HEK293 (cell line): ENCODE measurements at regions not wholly inside any gene's neighbourhood (a gene's known extent, or its start where the extent isn't known, plus 50 kb on each side); places are given as distances from the start of the nearest gene placed in this dataset.

Experiments
- CTCF ChIA-PET: fragments of 350-600 bp; formaldehyde crosslinking; extraction: SDS; loops from one replicate; lab custom pipeline; 2021; ENCODE audit warnings: antibody characterized with exemption; lab: Yijun Ruan, JAX
- POLR2A ChIA-PET: fragments of 300-600 bp; formaldehyde crosslinking; extraction: SDS; loops from one replicate; lab custom pipeline; 2020; ENCODE audit warnings: antibody characterized with exemption, inconsistent platforms; lab: Yijun Ruan, JAX
- H3K27ac ChIP-seq: fragments of 200-500 bp; sonication (Bioruptor generic); 2 replicates; pipeline ENCODE4 v1.5.1; 2014; ENCODE audit warnings: low read depth, low read length, control low read depth, inconsistent platforms; ENCODE audit errors: extremely low read depth
- H3K36me3 ChIP-seq, 2 experiments: fragments of 200-500 bp in 1 of 2; sonication (Bioruptor generic) in 1 of 2; 1 replicate in 1 of 2; 2 replicates in 1 of 2; pipeline ENCODE4 v1.5.1; 2014 to 2017; ENCODE audit warnings: inconsistent platforms in 2 of 2, low read length in 2 of 2; ENCODE audit not compliant: control insufficient read depth in 2 of 2, insufficient read depth in 1 of 2
- H3K4me1 ChIP-seq: fragments of 200-500 bp; sonication (Bioruptor generic); 2 replicates; pipeline ENCODE4 v1.5.1; 2014; ENCODE audit warnings: mild to moderate bottlenecking, low read length, inconsistent platforms; ENCODE audit not compliant: control insufficient read depth, insufficient read depth
- H3K4me3 ChIP-seq: 2 replicates; pipeline ENCODE4 v1.5.1; 2011; ENCODE audit warnings: low read depth, mild to moderate bottlenecking, control low read depth, low read length, moderate library complexity
- H3K9me3 ChIP-seq: fragments of 200-500 bp; sonication (Bioruptor generic); 2 replicates; pipeline ENCODE4 v1.5.1; 2014; ENCODE audit warnings: low read depth, low read length, inconsistent platforms; ENCODE audit not compliant: control insufficient read depth, insufficient read depth
- ATF2 ChIP-seq: fragments of 450-650 bp; formaldehyde crosslinking; IDR thresholded peaks from 2 replicates; pipeline ENCODE4 v1.5.1; 2016; ENCODE audit warnings: missing biosample characterization, missing genetic modification characterization, low read depth
- CTCF ChIP-seq: fragments of 450-650 bp; formaldehyde crosslinking; IDR thresholded peaks from 2 replicates; pipeline ENCODE4 v1.5.1; 2016; ENCODE audit warnings: missing biosample characterization, missing genetic modification characterization
- OSR2 ChIP-seq: fragments of 450-650 bp; formaldehyde crosslinking; IDR thresholded peaks from 2 replicates; pipeline ENCODE4 v1.5.1; 2016; ENCODE audit warnings: missing biosample characterization, missing genetic modification characterization
- SP2 ChIP-seq: fragments of 450-650 bp; formaldehyde crosslinking; IDR thresholded peaks from 2 replicates; pipeline ENCODE4 v1.5.1; 2016; ENCODE audit warnings: missing biosample characterization, missing genetic modification characterization
- SP7 ChIP-seq: fragments of 450-650 bp; formaldehyde crosslinking; IDR thresholded peaks from 2 replicates; pipeline ENCODE4 v1.5.1; 2016; ENCODE audit warnings: missing biosample characterization, missing genetic modification characterization
- YY2 ChIP-seq: fragments of 450-650 bp; formaldehyde crosslinking; IDR thresholded peaks from 2 replicates; pipeline ENCODE4 v1.5.1; 2016; ENCODE audit warnings: missing biosample characterization, missing genetic modification characterization
- ZBTB1 ChIP-seq: fragments of 450-650 bp; formaldehyde crosslinking; IDR thresholded peaks from 2 replicates; pipeline ENCODE4 v1.5.1; 2016; ENCODE audit warnings: missing biosample characterization, missing genetic modification characterization
- ZBTB20 ChIP-seq: fragments of 450-650 bp; formaldehyde crosslinking; IDR thresholded peaks from 2 replicates; pipeline ENCODE4 v1.5.1; 2016; ENCODE audit warnings: missing biosample characterization, missing genetic modification characterization
- ZBTB7A ChIP-seq: fragments of 450-650 bp; formaldehyde crosslinking; IDR thresholded peaks from 2 replicates; pipeline ENCODE4 v1.5.1; 2016; ENCODE audit warnings: low read depth, missing biosample characterization, missing genetic modification characterization
- ZFP69B ChIP-seq: fragments of 450-650 bp; formaldehyde crosslinking; IDR thresholded peaks from 2 replicates; pipeline ENCODE4 v1.5.1; 2016; ENCODE audit warnings: missing biosample characterization, missing genetic modification characterization
- ZNF121 ChIP-seq: fragments of 450-650 bp; formaldehyde crosslinking; IDR thresholded peaks from 2 replicates; pipeline ENCODE4 v1.5.1; 2016; ENCODE audit warnings: missing biosample characterization, missing genetic modification characterization
- ZNF133 ChIP-seq: fragments of 450-650 bp; formaldehyde crosslinking; IDR thresholded peaks from 2 replicates; pipeline ENCODE4 v1.5.1; 2016; ENCODE audit warnings: missing biosample characterization, missing genetic modification characterization
- ZNF19 ChIP-seq: fragments of 450-650 bp; formaldehyde crosslinking; IDR thresholded peaks from 2 replicates; pipeline ENCODE4; 2016; ENCODE audit warnings: missing biosample characterization, missing genetic modification characterization, low read depth
- ZNF221 ChIP-seq: fragments of 450-650 bp; formaldehyde crosslinking; IDR thresholded peaks from 2 replicates; pipeline ENCODE4 v1.5.1; 2017; ENCODE audit warnings: missing biosample characterization, missing genetic modification characterization, borderline replicate concordance
- ZNF248 ChIP-seq: fragments of 450-650 bp; formaldehyde crosslinking; IDR thresholded peaks from 2 replicates; pipeline ENCODE4 v1.5.1; 2017; ENCODE audit warnings: missing biosample characterization, missing genetic modification characterization
- ZNF324 ChIP-seq: fragments of 450-650 bp; formaldehyde crosslinking; IDR thresholded peaks from 2 replicates; pipeline ENCODE4 v1.5.1; 2016; ENCODE audit warnings: missing biosample characterization, missing genetic modification characterization
- ZNF585B ChIP-seq: fragments of 450-650 bp; formaldehyde crosslinking; IDR thresholded peaks from 2 replicates; pipeline ENCODE4 v1.5.1; 2016; ENCODE audit warnings: missing biosample characterization, missing genetic modification characterization
- ZNF600 ChIP-seq: fragments of 450-650 bp; formaldehyde crosslinking; IDR thresholded peaks from 2 replicates; pipeline ENCODE4 v1.5.1; 2016; ENCODE audit warnings: missing biosample characterization, missing genetic modification characterization
- ZNF626 ChIP-seq: fragments of 450-650 bp; sonication (Bioruptor Pico); formaldehyde crosslinking; IDR thresholded peaks from 2 replicates; pipeline ENCODE4 v1.5.1; 2018; ENCODE audit warnings: missing biosample characterization, missing genetic modification characterization, inconsistent platforms
- ZSCAN5A ChIP-seq: fragments of 450-650 bp; formaldehyde crosslinking; IDR thresholded peaks from 2 replicates; pipeline ENCODE4 v1.5.1; 2016; ENCODE audit warnings: missing biosample characterization, missing genetic modification characterization

- Histone ChIP-seq H3K4me1 (no peaks in the 10 kb centered on the region), H3K27ac (no peak overlapping the region)
- CTCF ChIA-PET, result interaction anchor here (0.6 to 3.0 kb wide), 5 partner anchors 25 to 1562 kb away, joined by 3 to 10 read pairs (median 5); no protein-coding TSS in a partner anchor
- TF ChIP-seq ZNF121 (peak; percentile 78), ZSCAN5A (no peak)
- TF ChIP-seq, all 188 proteins: peak for 1
- POLR2A ChIA-PET, result no interaction called here
- Histone ChIP-seq H3K4me3 (no peak overlapping the region), H3K36me3 (no peaks in the 10 kb centered on the region), H3K9me3 (peaks cover 2% of the 10 kb centered on the region)
These were observed 76.1 kb upstream of the UQCRFS1 start for GRCh38 chr19:29289020-29289419.

- H3K4me3 ChIP-seq, result no peak overlapping the region
These were observed 77.9 kb upstream of the UQCRFS1 start for GRCh38 chr19:29290853-29291252.

GRCh38 chr19:29292153-29292552, 79.2 kb upstream of the UQCRFS1 start:
- TF ChIP-seq ZFP69B (tag by site-specific recombination) (no peak), ZNF133 (tag by site-specific recombination) (no peak), SP7 (tag by site-specific recombination) (no peak), ZNF221 (tag by site-specific recombination) (no peak), SP2 (no peak), ZNF585B (no peak), ZNF248 (tag by site-specific recombination) (no peak), ATF2 (tag by site-specific recombination) (no peak), ZNF600 (tag by site-specific recombination) (no peak), ZNF324 (tag by site-specific recombination) (no peak), YY2 (tag by site-specific recombination) (no peak), ZBTB1 (tag by site-specific recombination) (no peak), ZNF19 (tag by site-specific recombination) (no peak), OSR2 (tag by site-specific recombination) (no peak), ZBTB20 (tag by site-specific recombination) (no peak), ZNF626 (no peak)
- H3K4me3 ChIP-seq, result no peak overlapping the region
- H3K4me1 ChIP-seq, result no peaks in the 10 kb centered on the region
- H3K36me3 ChIP-seq, result no peaks in the 10 kb centered on the region
- H3K27ac ChIP-seq, result no peak overlapping the region
- ChIA-PET POLR2A (no interaction called here), CTCF (interaction anchor here (1.7 kb wide), 1 partner anchor 186 kb away, joined by 4 read pairs; no protein-coding TSS in a partner anchor)
- H3K9me3 ChIP-seq, result no peaks in the 10 kb centered on the region; the same call in none of the 2 replicates

More at GRCh38 chr19:29290853-29291252, 77.9 kb upstream of the UQCRFS1 start:
- no peaks in the 10 kb centered on the region for H3K36me3 ChIP-seq
- H3K9me3 ChIP-seq, result no peaks in the 10 kb centered on the region; the same call in none of the 2 replicates
- H3K27ac ChIP-seq, result no peak overlapping the region
- ChIA-PET POLR2A (no interaction called here), CTCF (interaction anchor here (0.7 to 3.0 kb wide), 4 partner anchors 12 to 584 kb away, joined by 3 to 10 read pairs (median 4); no protein-coding TSS in a partner anchor)
- TF ChIP-seq ZBTB7A (tag by site-specific recombination) (no peak), CTCF (tag by site-specific recombination) (peak; percentile 52; the same call in 1 of the 2 replicates)
- TF ChIP-seq, all 188 proteins: peak for 1
- no peaks in the 10 kb centered on the region for H3K4me1 ChIP-seq
